ENCODE measurements at regions not wholly inside any gene's neighbourhood (a gene's known extent, or its start where the extent isn't known, plus 50 kb on each side); places are given as distances from the start of the nearest gene placed in this dataset.
"Not testable (repeated sequence)": the region's sequence is repeated elsewhere in the genome, so short reads cannot be mapped to it uniquely, and the experiment has no call there.

DNA sequence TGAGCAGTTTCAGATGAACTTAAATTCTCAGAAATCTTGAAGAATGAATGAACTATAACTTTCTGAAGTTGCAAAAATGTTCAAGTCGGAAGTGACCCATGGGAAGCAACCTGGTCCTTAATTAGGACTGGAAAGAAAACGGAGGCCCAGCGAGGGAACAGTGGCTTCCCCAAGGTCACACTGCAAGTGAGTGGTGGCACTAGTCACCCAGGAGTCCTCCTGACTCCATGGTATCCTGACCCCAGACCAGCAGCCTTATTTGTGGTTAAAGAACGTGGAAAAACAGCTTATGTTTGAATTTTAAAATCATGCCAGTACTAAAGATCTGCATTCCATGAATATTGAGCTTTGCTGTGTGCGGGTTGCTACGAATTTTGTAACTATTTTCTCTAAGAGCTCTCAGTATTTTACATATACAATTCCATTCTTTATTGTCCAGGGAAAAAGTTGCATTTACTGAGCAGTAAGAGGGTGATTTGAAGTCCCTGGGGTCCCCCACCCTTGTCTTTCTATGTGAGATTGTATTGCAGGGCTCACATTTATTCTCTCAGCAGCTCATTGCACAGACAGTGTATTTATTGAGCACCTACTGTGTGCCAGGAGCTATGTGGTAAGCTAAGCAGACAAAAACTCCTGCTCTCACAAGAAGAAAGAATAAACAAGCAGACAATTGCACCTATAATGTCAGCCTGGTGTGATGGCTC lies 61.6 kb upstream of the ATP5PO start:
- in situ Hi-C loops (cut with HindIII; ENCODE audit: low pct_unique_long_range_greater_than_20kb, low sequenced_read_pairs) = no loop called here
- DNase-seq (ENCODE audit: low read depth) = no peak

GRCh38 chr21:33976082-33977016 lies 60.7 kb upstream of the ATP5PO start:
- peak; percentile 98 for DNase-seq (ENCODE audit: low read depth)
- in situ Hi-C loops (cut with HindIII; ENCODE audit: low pct_unique_long_range_greater_than_20kb, low sequenced_read_pairs) = no loop called here

GRCh38 chr21:33975548-33976081 lies 60.0 kb upstream of the ATP5PO start:
- in situ Hi-C loops (cut with HindIII; ENCODE audit: low pct_unique_long_range_greater_than_20kb, low sequenced_read_pairs) = no loop called here
- DNase-seq (ENCODE audit: low read depth) = peak; percentile 71

DNA sequence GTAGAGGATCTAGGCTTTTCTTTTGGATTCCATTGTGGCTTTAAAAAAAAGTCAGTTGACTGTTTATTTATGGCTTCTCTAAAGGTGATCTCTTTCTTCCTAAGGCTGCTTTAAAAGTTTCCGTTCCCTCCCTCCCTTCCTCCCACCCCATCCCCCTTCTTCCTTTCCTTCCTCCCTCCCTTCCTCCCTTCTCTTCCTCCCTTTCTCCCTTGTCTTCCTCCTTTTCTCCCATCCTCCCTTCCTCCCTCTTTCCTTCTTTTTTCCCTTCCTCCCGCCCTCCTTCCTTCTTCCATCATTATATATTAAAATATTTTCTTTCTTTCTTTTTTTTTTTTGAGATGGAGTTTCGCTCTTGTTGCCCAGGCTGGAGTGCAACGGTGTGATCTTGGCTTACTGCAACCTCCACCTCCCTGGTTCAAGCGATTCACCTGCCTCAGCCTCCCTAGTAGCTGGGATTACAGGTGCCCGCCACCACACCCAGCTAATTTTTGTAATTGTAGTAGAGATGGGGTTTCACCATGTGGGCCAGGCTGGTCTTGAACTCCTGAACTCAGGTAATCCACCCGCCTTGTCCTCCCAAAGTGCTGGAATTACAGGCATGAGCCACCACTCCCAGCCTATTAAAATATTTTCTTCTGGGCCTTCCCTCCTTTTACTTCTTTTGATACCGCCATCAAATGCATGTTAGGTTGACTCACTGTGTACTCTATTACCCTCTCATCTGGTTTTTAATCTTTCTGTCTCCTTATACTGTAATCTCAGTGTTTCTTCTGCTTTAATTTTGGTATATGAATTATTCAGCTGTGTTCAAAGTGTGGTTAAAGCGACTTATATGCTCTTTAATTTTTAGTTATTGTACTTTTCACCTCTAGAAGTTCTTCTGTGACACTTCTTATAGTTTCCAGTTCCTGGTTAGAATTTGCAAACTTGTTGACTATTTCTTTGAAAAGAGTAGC lies 59.2 kb upstream of the ATP5PO start:
- in situ Hi-C loops (cut with HindIII; ENCODE audit: low pct_unique_long_range_greater_than_20kb, low sequenced_read_pairs) = no loop called here
- DNase-seq (ENCODE audit: low read depth) = no peak

- in situ Hi-C loops (cut with HindIII; ENCODE audit: low pct_unique_long_range_greater_than_20kb, low sequenced_read_pairs) = no loop called here
- DNase-seq (ENCODE audit: low read depth) = no peak
Observed at GRCh38 chr21:33973268-33973667, 57.7 kb upstream of the ATP5PO start.

GRCh38 chr21:33972539-33972938 lies 56.9 kb upstream of the ATP5PO start:
- in situ Hi-C loops (cut with HindIII; ENCODE audit: low pct_unique_long_range_greater_than_20kb, low sequenced_read_pairs) = no loop called here
- no peak for DNase-seq (ENCODE audit: low read depth)

- peak; percentile 92 for DNase-seq (ENCODE audit: low read depth)
- in situ Hi-C loops (cut with HindIII; ENCODE audit: low pct_unique_long_range_greater_than_20kb, low sequenced_read_pairs) = no loop called here
Observed at GRCh38 chr21:33971492-33972013, 55.9 kb upstream of the ATP5PO start.

DNA sequence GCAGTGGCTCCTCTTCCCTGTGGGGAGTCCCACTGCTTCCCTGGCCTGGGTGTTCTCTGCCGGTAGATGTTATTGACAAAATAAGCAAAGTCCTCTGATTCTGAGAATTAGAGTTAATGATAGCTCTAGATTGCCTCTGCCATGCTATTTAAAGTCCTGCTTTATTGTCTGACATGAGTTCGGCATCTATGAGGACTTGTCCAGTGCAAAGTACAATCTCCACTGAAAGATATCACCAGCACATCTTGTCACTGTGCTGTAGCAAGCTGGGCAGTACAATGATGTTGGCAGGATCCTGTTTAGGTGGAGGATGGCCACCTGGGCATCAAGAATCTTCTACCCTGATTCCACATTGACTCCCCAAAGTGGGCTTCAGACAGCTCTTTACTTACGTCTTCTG lies 54.0 kb upstream of the ATP5PO start:
- in situ Hi-C loops (cut with HindIII; ENCODE audit: low pct_unique_long_range_greater_than_20kb, low sequenced_read_pairs) = no loop called here

DNA sequence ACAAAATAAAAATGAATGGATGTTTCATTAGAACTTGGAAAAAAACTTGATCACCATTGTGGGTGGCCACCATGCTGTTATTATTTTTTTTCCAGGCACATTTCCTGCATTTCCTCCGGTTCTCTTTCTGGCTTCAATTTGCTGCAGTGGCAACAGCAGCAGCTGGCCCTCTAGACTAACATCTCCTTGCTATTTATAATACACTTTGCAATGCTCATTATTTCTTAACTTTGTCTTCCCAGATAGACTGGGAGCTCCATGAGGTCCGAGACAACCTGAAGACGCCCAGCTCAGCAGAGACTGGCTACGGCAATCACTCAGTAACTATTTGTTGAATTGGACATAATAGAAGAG lies 53.4 kb upstream of the ATP5PO start:
- DNase-seq (ENCODE audit: low read depth) = no peak

More for the DNA sequence above, 54.0 kb upstream of the ATP5PO start:
- no peak for DNase-seq (ENCODE audit: low read depth)

GRCh38 chr21:33968080-33968994 lies 52.7 kb upstream of the ATP5PO start:
- in situ Hi-C loops (cut with HindIII; ENCODE audit: low pct_unique_long_range_greater_than_20kb, low sequenced_read_pairs) = no loop called here
- peak; percentile 96 for DNase-seq (ENCODE audit: low read depth)

More for the DNA sequence above, 53.4 kb upstream of the ATP5PO start:
- in situ Hi-C loops (cut with HindIII; ENCODE audit: low pct_unique_long_range_greater_than_20kb, low sequenced_read_pairs) = no loop called here

GRCh38 chr21:33967086-33967571 lies 51.5 kb upstream of the ATP5PO start:
- peak; percentile 98 for DNase-seq (ENCODE audit: low read depth)
- in situ Hi-C loops (cut with HindIII; ENCODE audit: low pct_unique_long_range_greater_than_20kb, low sequenced_read_pairs) = no loop called here

DNA sequence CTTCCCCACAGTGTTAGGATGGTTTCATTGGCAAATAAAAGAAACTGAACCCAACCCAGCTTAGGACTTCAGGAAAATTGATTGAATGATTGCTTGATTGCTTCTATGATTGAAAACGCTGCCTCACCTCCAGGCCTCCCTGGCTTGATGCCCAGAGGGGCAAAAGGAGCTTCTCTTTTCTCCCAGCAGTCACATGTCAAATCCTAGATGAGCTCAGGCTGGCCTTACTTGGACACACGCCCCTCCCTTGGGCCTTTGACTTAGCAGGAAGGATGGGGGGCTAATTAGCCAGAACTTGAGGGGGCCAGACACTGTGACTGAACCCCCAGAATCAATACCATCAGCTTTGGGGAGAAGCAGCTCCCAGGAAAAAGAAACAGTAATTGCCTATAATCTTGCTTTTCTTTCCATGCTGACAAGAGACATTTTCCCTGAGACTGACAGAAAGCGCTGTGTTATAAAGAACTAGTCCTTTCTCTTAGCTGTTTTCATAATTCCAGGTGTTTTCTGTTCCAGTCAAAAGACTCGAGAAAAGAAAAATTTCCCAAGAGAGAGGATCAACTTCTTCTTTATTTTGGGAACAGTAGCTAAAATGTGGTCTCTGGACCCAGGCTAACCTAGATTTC lies 50.8 kb upstream of the ATP5PO start:
- peak; percentile 61 for DNase-seq (ENCODE audit: low read depth)
- in situ Hi-C loops (cut with HindIII; ENCODE audit: low pct_unique_long_range_greater_than_20kb, low sequenced_read_pairs) = no loop called here

DNA sequence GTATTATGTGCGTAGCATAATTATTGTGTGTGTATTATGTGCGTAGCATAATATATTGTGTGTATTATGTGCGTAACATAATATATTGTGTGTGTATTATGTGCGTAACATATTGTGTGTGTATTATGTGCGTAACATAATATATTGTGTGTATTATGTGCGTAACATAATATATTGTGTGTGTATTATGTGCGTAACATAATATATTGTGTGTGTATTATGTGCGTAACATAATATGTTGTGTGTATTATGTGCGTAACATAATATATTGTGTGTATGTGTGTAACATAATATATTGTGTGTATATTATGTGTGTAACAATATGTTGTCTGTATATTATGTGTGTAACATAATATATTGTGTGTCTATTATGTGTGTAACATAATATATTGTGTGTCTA lies 50.1 kb upstream of the ATP5PO start:
- DNase-seq (ENCODE audit: low read depth); in situ Hi-C loops (cut with HindIII; ENCODE audit: low pct_unique_long_range_greater_than_20kb, low sequenced_read_pairs): not testable (repeated sequence)

Measured in Caki2 (cell line).